ENCODE measurements at regions not wholly inside any gene's neighbourhood (a gene's known extent, or its start where the extent isn't known, plus 50 kb on each side); places are given as distances from the start of the nearest gene placed in this dataset.
"Not testable (repeated sequence)": the region's sequence is repeated elsewhere in the genome, so short reads cannot be mapped to it uniquely, and the experiment has no call there.

DNA sequence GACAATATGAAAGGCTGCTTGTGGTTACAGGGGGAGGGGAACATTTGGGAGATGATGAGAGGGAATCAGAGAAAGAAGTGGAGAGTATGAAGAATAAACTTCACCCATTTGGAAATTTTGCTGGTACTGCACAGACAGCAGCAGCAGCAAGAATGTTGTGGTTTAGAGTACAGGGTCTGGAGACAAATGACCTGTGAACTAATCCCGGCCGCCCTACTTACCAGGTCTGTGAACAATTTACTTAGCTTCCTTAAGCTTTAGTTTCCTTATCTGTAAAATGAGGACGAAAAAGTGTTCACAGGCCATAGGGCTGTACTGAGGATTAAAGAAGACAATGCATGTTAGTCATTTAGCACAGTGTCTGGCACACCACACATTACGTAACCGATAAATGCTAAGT is 685.4 kb upstream of the CELF4 start:
- DNase-seq, result no peak

DNA sequence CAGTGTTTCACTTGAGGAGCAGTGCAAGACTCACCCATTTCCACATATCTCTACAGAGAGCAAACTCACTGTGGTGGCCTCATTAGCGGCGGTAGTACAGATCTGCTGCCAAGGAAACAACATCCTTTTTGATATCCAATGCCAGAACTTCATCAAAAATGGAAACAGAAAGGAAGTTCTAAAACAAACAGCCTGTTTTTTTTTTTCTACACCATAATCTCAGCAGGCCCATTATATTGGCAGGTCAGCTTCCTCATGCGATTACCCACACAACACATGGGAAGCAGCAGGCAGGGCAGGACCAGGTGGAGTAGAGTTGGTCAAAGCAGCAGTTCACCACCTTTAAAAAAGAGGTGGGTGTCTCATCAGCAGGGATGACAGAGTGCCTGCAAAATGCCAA is 678.9 kb upstream of the CELF4 start:
- DNase-seq, result no peak

DNA sequence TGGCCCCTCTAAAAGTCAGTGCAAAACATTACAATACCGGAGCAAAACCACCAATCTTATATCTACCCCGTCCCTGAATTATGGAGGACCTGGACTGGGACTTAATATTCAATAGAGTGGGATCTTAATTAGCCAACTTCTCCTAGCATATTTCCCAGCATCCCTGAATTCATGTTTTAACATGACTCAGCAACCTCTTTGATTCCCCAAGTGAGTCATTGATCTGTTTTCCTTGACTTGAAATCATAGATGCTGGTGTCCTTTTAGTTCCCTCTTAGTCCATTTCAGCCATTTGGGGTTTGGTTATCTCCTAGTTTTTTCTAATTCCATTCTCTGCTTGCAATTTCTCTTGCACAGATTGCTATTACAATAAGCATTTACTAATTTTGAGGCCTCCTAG is 677.7 kb upstream of the CELF4 start:
- no peak for DNase-seq

DNA sequence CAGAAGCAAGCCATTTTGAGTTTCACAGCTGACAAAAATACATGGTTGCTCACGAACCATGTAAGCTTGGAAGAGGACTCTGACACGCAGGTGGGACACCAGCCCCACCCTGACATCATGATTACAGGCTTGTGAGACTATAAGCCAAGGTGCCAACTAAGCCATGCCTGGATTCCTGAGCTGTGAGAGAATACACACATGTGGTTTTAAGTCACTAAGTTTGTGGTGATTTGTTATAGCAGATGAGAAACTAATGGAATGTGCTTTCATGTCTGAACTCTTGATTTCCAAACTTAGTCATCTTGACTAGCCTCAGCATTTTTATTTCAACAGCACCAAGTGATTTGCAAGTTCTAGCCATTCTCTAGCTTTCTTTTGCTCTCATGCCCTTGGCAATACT is 676.1 kb upstream of the CELF4 start:
- peak; percentile 4 for DNase-seq

DNA sequence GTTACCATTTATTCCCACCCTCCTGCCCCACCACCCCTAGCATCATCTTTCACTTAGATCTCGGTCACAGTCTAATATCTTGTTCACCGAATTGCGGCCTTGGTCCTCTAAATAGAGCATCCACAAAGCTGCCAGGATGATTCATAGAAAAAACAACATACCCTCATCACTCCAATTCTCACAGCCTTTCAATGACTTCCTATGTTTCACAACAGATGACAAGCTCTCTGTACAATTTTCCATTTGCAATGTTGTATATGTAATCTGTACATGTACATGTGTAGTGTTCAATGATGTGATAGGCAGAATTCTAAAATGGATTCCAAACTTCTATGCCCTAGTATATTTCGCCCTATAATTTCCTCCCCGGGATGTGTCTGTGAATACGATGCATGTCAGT is 675.6 kb upstream of the CELF4 start:
- no peak for DNase-seq

DNA sequence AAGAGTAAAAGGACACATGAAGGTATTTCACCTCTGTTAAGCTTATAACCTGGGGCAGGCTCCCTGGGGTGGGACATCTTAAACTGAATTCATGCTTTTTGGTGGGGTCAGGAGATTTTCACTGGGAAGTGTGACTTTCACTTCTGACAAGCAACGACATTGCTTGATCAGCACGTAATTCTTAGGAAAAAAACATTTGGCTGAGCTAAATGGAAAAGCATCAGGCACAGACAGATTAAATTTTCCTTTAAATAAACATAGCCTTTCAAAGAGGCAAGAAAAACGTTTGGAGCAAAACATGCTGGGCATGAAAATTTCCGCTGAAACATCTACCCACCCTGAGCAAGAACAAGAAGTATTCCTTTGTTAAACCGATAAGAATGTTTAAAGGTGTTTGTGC is 674.0 kb upstream of the CELF4 start:
- DNase-seq, result no peak

DNA sequence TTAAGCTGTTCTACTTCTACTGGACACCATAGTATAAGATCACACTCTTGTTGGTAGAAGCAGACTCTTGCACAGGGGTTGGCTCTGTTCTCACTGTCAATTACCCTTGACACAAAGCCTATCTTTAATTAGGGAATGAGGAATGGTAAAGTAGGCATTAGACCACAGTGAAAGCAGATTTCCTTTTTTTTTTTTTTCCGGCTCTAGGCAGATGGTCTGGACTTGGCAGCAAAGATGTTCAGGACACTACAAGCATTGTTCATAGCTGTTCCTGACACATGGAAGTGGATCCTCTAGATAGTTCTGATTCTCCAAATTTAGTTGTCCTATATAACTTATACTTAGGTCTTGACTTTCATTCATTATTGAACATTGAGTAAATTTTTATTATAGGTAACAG is 672.2 kb upstream of the CELF4 start:
- DNase-seq, result no peak

DNA sequence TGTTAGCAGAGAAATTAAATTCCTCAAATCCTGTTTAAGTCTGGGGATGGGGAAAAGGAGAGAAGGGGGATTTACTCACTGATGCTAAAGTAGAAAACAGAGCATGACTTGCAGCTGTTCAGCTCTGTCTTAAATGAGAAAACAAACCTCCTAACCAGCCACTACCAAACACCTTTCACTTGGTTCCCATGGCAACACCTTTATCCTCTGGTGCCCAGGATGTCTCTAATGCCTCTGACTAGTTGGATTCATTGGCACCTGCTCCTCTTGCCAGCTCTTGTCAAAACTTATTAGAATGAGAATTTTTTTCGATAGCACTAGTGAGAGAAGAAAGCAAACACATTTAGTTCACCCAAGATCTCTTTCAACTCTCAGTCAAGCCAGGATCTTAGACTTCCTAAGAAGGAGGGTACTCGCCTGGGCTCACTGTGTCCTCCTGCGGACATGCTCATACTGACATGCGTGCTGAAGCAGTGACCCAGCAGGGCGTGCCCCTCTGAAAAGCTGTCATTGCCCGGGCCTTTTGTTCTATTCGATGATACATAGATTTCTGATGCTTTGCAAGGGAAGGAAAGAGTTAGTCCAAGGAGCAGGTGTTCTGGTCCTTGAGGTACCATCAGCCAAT is 656.0 kb upstream of the CELF4 start:
- no peak for DNase-seq

DNA sequence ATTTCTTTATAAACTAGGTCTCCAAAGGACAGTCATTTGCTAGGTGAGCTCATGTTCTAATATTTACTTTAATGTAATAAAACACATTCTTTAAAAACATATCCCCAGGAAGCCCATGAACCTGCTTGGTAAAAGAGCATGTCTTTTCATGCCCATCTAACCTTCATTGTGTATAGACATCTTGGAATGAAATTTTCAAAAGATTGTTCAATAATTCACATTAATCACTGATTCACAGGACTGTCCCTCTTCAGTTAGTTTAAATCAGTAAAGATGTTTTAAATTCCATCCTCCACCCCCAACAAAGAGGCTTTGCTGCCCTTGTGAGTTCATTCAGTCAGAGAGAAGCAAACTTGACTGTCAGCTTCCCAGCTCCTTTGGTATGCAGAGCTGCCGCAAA is 633.4 kb upstream of the CELF4 start:
- no peak for DNase-seq

DNA sequence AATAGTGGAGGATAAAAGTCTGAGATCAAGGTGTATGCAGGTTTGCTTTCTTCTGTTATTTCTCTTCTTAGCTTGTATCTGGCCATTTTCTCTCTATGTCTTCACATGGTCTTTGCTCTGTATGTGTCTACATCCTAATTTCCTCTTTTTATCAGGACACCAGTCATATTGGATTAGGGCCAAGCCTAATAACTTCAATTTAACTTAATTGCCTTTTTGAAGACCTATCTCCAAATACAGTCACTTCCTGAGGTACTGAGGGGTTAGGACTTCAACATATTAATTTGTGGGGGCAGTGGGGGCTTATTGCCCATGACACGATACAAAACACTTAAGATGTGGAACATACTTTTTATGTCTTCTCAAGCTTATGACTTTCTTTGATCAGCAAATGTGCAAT is 632.9 kb upstream of the CELF4 start:
- DNase-seq, result no peak

DNA sequence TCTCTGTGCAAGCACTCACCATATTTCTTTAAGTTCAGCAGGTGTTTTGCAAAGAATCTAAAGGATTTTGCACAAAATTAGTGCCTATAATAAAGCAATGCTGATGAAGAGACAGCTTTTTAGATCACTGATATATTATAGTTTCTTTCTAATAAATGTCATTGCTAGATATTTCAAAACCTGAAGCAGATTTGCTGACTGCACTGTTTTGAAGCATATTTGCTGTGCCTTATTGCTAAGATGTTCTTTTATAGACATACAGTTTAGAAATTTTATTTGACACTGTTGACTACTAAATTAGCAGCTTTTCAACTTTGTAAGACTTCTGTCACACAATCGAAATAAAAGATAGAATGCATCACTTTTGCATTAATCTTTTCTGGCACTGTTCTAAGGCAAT is 620.9 kb upstream of the CELF4 start:
- DNase-seq, result no peak

DNA sequence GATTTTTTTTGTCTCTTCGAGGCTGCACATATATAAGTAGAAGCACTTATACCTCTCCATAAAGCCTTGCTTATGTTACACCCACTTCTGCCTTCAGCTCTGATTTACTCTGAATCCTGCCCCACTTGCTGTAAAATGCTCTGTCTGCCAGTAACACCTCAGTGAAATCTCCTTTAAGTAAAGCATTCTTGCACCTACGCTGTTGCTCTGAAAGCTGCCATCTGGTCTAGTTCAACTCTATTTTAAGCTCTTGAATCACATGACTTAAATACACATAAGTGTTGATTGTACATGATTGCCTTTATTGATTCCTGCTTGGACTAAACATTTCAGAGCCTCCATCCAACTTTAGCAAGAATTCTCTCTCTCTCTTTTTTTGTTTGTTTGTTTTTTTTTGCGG is 609.0 kb upstream of the CELF4 start:
- DNase-seq, result no peak

DNA sequence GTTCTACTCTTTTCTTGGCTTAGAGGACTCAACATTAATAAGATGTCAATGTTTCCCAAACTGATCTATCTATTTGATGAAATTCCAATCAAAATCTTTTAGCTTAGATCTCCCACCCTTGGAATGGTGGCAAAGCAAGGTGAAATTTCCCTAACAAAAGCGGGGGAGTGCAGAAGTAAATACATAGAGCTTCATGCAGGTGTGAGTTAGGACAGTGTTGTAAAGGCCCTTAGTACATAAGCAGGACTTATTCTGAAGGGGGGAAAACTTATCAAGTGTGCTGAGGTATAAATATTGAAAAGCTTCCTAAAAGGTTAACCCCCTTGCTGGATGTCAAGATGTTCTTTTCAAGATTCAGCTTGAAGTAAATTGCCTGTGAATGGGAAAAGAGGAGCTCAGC is 608.6 kb upstream of the CELF4 start:
- no peak for DNase-seq

DNA sequence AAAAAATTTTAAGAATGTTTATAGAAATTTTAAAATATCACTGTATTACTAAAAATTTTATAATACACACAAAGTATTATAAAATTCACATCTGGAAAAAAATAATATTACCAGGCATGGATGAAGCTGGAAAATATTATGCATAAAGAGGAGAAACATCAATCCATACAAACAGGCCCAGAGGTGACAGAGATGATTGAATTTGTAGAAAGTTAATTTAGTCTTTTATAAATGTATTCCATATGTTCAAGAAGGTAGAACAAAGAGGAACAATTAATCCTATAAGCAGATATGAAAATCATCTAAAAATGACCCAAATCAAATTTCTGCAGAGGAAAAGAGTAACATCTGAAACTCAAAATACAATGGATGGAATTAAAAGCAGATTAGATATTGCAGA is 605.2 kb upstream of the CELF4 start:
- no peak for DNase-seq

DNA sequence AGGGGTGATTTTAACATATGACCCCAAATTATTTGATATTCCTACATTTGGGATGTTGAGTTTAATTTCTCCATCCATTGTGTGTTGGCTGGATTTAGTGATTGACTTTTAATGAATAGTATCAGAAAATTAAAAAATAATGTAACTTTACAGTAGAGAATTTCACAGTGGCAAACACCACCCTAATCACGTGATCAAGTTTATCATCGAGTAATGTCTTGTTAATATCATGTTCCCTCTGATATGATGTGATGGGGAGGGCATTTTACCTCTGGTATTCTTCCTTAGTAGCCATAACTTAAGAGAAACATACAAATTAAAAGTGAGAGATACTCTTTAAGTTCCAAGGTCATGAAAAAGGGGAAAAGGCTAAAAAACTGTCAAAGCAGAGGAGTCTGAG is 602.0 kb upstream of the CELF4 start:
- DNase-seq, result no peak

DNA sequence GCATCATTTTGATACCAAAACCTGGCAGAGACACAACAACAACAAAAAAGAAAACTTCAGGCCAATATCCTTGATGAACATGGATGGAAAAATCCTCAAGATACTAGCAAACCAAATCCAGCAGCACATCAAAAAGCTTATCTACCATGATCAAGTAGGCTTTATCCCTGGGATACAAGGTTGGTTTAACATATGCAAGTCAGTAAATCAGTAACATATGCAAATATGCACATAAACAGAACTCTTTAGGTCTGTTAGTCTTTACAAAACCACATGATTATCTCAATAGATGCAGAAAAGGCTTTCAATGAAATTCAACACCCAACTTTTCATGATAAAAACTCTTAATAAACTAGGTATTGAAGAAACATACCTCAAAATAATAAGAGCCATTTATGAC is 587.5 kb upstream of the CELF4 start:
- DNase-seq, result not testable (repeated sequence)

DNA sequence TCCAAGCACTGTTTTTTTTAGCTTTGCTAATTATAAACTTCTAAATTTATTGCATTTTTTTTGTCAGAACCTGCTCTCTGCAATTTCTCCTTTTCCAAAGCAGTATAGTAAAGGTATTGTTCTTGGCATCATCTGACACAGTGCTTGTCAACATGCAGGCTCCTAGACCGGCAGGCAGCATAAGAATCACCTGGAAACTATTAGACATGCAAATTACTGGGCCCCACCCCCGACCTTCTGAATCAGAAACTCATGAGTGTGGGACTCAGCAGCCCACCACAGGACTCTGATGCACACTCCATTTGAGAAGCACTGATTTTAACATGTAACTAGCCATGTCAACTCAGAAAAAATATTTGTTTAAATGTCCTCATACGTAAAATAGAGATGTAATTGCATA is 551.1 kb upstream of the CELF4 start:
- no peak for DNase-seq

DNA sequence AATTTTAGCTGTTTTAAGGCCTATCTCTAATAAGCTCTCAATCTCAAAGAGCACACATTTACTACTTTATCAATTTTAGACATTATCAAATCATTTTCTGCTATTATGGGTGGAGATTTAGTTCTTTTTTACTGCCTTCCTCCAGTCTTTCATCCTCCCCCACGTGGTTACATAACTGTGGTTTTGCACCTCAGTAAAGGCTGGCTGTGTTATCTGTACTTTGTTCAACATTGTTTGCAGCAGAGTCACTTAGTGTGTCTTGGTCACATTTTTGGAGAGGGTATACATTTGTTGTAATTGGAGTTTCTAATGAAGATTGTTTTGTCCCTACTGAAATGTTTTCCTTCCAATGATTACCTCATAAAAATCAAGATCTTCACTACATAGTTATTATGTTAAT is 549.6 kb upstream of the CELF4 start:
- DNase-seq, result no peak

DNA sequence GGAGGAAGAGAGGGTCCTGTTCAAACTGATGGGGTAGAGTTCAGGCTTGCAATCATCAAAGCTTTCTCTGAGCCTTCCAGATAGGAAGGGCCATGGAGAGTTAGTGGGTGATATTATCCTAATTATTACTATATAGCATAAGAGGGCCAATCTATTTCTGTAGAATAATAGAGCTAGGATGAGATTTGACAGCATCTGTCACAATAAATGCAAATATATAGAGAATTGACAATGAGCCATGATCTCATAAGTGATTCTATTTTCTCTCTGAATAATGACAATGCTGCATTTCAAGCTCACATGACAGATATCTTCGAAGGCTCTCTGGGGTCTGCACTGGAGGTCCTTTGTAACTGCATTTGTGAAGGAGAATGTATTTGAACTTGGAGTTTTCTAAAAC is 521.9 kb upstream of the CELF4 start:
- DNase-seq, result no peak

DNA sequence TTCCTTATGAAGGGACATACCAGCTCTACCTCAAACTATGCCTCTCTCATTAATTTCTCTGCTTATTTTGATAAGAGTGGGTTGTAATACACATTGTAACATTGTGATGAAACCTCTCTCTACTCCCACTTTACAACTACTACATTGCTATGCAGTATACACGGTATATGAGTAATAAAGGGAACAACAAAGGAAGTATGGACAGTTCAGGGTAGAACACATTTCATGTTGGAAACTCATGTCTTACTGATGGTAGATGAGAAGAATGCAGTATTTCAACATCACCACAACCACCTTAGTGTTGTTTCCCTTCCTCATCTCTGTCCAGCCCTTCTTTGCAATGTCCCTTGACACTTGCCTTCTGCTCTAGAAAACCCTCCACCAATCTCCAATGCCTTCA is 515.9 kb upstream of the CELF4 start:
- no peak for DNase-seq

DNA sequence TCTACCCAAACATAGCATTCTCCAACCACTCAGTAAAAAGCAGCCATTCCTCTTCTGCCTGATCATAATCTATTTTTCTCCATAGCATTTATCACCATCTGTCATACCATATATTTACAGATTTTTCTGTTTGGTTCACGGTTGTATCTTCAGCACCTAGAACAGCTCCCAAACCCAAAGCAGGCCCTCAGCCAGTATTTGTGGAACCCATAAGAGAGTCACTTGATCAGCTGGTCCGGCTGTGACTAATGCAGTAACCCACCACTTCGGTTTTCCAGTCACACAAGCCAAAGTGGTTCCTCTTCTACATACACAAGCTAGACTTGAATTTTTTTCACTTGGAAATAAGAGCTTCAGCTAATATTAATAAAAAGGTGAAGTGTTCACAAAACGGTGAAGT is 511.6 kb upstream of the CELF4 start:
- DNase-seq, result no peak

DNA sequence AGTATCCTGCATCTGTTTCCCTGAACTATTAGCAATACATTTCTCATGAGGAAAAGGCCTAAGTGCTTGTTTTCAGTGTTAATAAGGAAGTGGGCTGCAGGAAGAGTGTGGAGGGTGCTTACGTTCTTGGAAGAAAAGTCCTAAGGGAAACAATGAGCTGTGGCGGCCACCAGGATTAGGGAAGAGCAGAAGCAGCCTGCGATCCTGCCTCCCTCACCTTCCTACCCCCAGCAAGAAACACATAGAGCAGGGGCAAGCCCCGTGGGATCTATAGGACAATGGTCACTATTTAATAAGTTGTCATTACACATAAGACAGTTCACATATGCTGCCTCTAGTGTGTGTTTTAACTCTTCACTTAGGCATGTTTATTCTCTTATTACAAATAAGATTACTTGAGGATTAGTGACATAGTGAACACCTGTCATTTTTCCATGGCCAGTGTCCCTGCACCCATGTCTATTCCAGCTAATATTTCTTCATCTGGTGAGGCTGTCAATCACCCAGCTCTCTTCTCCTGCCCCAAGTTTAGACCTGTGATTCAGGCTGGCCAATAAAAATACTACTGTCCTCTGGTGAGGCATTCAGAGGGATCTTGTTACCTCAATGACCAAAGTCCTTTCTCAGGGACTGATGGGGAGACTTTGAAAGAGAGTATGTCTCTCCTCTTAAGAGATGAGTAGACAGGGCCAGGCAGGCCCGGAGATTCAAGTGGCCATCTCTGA is 510.9 kb upstream of the CELF4 start:
- DNase-seq, result no peak

DNA sequence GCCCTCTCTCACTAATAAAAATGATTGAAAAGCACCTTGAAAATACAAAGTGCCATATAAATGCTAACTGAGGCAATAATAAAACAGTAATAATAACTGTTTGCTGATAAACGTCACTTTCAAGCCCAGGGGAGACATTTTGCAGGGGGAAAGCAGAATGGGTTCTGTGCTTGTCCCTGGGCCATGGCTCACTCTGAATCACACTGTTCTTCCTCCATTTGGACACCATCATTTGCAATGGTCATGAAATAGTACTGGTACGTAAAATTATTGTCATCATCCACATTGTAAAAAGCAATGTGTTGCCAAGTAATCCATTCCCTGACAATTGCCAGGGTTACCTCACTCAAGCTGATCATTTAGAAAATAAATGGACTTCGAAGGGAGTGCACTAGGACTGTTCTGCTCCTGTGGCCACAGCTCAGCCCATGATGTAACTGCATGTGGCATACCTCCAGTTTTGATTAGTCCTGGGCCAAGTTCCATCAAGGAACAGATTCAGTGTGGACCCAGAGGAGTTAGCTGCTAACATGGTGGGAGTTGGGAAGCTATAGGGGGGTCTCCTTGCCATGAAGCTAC is 508.8 kb upstream of the CELF4 start:
- DNase-seq, result no peak

DNA sequence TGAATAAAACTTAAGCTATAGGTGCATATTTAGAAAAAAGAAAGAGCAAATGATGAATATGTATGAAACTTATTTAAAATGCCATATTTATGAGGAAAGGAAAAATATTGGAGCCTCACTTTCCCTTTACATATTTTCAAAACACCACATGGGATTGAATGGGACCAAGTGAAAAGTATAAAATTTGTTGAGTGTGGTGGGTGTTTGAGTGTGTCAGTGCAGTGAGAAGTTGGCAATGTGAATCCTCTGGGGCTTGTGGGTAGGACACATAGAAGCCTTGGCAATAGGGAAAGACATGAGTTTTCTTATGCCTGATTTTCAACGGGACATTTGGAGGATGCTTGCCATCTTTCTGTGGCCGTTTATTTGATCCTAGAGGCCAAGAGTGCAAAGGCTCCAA is 502.2 kb upstream of the CELF4 start:
- no peak for DNase-seq

DNA sequence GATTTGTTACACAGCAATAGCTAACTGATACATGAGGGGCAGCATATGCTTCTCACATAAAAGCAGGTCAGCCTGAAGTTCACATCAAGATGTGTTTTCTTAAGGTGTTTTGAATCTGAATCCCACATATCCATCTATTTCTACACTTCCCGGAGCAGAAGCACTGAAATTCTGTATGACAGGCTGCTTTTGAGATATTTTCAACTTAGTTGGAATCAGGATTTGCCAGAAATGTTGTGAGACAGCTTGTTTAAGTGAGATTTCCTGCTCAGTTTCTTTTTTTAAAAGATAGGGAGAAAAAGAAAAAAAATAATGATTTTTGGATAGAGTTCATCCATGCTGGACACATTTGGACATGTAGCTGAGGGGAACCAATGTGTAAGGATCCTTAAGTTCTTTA is 501.5 kb upstream of the CELF4 start:
- DNase-seq, result no peak

Measured in fibroblast of skin of right quadriceps (primary cell).